ENCODE measurements at regions not wholly inside any gene's neighbourhood (a gene's known extent, or its start where the extent isn't known, plus 50 kb on each side); places are given as distances from the start of the nearest gene placed in this dataset.

DNA sequence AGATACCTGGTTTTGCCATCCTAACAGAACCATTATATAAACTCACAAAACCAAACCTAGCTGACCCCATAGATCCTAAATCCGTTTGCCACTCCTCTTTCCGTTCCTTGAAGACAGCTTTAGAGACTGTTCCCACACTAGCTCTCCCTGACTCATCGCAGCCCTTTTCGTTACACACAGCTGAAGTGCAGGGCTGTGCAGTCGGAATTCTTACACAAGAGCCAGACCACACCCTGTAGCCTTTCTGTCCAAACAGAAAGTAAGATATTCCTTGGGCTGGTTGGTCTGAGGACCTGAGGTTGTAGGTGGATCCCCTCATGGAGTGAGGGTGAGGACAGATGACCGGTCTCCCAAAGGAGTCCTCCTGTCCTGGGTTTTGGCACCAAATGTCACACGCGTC lies 56.7 kb upstream of the NAA35 start:
- no peak for FAIRE-seq

DNA sequence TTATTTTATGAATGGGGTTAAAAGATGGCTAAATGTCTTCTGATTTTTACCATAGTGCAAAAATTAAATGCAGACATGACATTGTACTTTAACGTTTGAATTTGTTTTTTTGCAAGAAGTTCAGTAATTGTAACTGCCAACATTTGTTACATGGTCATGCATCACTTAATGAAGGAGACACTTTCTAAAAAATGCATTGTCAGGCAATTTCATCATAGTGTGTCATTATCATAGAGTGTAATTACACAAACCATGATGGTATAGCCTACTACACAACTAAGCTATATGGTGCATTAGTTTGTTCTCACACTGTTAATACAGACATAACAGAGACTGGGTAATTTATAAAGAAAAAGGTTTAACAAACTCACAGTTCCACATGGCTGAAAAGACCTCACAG lies 50.0 kb upstream of the NAA35 start:
- no peak for FAIRE-seq

Measured in islet of Langerhans (tissue), 1 donor.